CD4-positive, alpha-beta T cell (primary cell): ENCODE measurements at regions not wholly inside any gene's neighbourhood (a gene's known extent, or its start where the extent isn't known, plus 50 kb on each side); places are given as distances from the start of the nearest gene placed in this dataset.

Source experiments
- ATAC-seq: fragments of 200-7000 bp; cut with Tn5 transposase; one replicate; pipeline ENCODE4 v1.10.0; 2022; ENCODE audit warnings: mild to moderate bottlenecking; ENCODE audit not compliant: poor library complexity
- CTCF ChIA-PET: fragments of 350-600 bp; sonication (Branson Sonifier 250); formaldehyde crosslinking; loops from one replicate; lab custom pipeline; 2021; ENCODE audit warnings: antibody characterized with exemption, inconsistent platforms; lab: Charles Lee
- POLR2A ChIA-PET: fragments of 350-600 bp; sonication (Branson Sonifier 250); formaldehyde crosslinking; loops from one replicate; lab custom pipeline; 2021; ENCODE audit warnings: antibody characterized with exemption, inconsistent platforms; lab: Charles Lee
- DNase-seq, 14 experiments: peaks; one replicate each; pipeline ENCODE4 v3.0.0-alpha.2; 2013 to 2020; ENCODE audit warnings: mixed read lengths in 2 of 14
- H3K27ac ChIP-seq, 2 donors: one replicate each; pipeline versions ENCODE4 v1.5.1 to v1.7.0; 2013; ENCODE audit warnings: low read length in 2 of 2, low read depth in 1 of 2, mild to moderate bottlenecking in 1 of 2
- H3K27me3 ChIP-seq, 2 experiments: 1 replicate in 1 of 2; 2 replicates in 1 of 2; pipeline versions ENCODE4 v1.6.1 to v1.7.0; 2013; ENCODE audit warnings: low read length in 2 of 2, control low read depth in 1 of 2, mild to moderate bottlenecking in 1 of 2, moderate library complexity in 1 of 2; ENCODE audit not compliant: insufficient read depth in 2 of 2, control insufficient read depth in 1 of 2
- H3K36me3 ChIP-seq: one replicate; pipeline ENCODE4 v1.6.1; 2013; ENCODE audit warnings: low read length, control low read depth; ENCODE audit not compliant: insufficient read depth
- H3K4me1 ChIP-seq: one replicate; pipeline ENCODE4 v1.6.1; 2013; ENCODE audit warnings: low read length, control low read depth; ENCODE audit not compliant: insufficient read depth
- H3K4me3 ChIP-seq: one replicate; pipeline ENCODE4 v1.5.1; 2013; ENCODE audit warnings: mild to moderate bottlenecking, low read length, moderate library complexity
- H3K9me3 ChIP-seq, 2 experiments: 1 replicate in 1 of 2; 2 replicates in 1 of 2; pipeline versions ENCODE4 v1.6.1 to v1.7.0; 2013; ENCODE audit warnings: low read length in 2 of 2, mild to moderate bottlenecking in 2 of 2, control low read depth in 1 of 2, moderate library complexity in 1 of 2; ENCODE audit not compliant: control insufficient read depth in 1 of 2, insufficient read depth in 1 of 2
- H3K27ac Mint-ChIP-seq: one replicate; pipeline ENCODE4 v1.8.0; 2020; ENCODE audit warnings: mixed read lengths
- H3K27me3 Mint-ChIP-seq: one replicate; pipeline ENCODE4 v1.8.0; 2021; ENCODE audit warnings: mixed read lengths
- H3K36me3 Mint-ChIP-seq: one replicate; pipeline ENCODE4 v1.8.0; 2021; ENCODE audit warnings: low read depth, mixed read lengths
- H3K4me1 Mint-ChIP-seq: one replicate; pipeline ENCODE4 v1.8.0; 2021; ENCODE audit warnings: low read depth, mixed read lengths
- H3K4me3 Mint-ChIP-seq: one replicate; pipeline ENCODE4 v1.8.0; 2020; ENCODE audit warnings: mild to moderate bottlenecking, mixed read lengths
- H3K9me3 Mint-ChIP-seq: one replicate; pipeline ENCODE4 v1.8.0; 2020; ENCODE audit warnings: mixed read lengths
- intact Hi-C, 2 experiments: fragments of 100-400 bp; cut with DNase I in 1 of 2; cut with micrococcal nuclease in 1 of 2; formaldehyde crosslinking; loops; one replicate each; pipeline versions ENCODE4 v1.15.1 to v1.9.0; 2023 to 2025; cut with DNase I, micrococcal nuclease
- TF ChIP-seq, protein P1 (sequence below): fragments of 200-600 bp; IDR thresholded peaks from one replicate; pipeline ENCODE4 v1.8.0; 2022; ENCODE audit warnings: antibody characterized with exemption, mild to moderate bottlenecking

DNA sequence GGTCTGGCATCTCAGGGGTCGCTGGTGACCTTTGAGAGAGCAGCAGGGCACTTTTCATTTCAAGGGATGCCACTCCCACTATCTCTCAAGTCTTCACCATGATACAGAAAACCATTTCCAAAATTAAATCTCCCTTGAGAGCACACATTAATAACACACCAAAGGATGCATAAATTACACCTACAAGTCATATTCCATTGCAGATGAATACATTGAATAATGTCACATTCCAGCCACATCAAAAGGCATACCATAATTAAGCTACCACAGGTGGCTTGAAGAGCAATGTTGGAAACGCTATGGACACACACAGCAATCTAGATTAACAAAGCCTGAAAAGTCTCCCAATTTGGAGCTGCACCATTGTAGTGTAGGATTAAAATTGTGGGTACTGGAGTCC is 353.3 kb upstream of the ZMIZ1 start:
- TF ChIP-seq, protein P1, sequence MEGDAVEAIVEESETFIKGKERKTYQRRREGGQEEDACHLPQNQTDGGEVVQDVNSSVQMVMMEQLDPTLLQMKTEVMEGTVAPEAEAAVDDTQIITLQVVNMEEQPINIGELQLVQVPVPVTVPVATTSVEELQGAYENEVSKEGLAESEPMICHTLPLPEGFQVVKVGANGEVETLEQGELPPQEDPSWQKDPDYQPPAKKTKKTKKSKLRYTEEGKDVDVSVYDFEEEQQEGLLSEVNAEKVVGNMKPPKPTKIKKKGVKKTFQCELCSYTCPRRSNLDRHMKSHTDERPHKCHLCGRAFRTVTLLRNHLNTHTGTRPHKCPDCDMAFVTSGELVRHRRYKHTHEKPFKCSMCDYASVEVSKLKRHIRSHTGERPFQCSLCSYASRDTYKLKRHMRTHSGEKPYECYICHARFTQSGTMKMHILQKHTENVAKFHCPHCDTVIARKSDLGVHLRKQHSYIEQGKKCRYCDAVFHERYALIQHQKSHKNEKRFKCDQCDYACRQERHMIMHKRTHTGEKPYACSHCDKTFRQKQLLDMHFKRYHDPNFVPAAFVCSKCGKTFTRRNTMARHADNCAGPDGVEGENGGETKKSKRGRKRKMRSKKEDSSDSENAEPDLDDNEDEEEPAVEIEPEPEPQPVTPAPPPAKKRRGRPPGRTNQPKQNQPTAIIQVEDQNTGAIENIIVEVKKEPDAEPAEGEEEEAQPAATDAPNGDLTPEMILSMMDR: no peak
- Histone ChIP-seq H3K27me3 (peaks cover 7 to 11% of the 10 kb centered on the region in 2 experiments), H3K9me3 (peaks cover 0 to 7% of the 10 kb centered on the region in 2 experiments), H3K4me3 (no peak overlapping the region), H3K27ac (no peak overlapping the region), H3K36me3 (no peaks in the 10 kb centered on the region), H3K4me1 (no peaks in the 10 kb centered on the region)
- CTCF ChIA-PET: no interaction called here
- Mint-ChIP-seq H3K27ac (no peak overlapping the region), H3K4me3 (no peak overlapping the region), H3K9me3 (no peaks in the 10 kb centered on the region), H3K27me3 (peaks cover 4% of the 10 kb centered on the region), H3K36me3 (no peaks in the 10 kb centered on the region), H3K4me1 (no peaks in the 10 kb centered on the region)
- intact Hi-C loops: no loop called here
- POLR2A ChIA-PET: no interaction called here
- DNase-seq (no peak), ATAC-seq (no peak)

DNA sequence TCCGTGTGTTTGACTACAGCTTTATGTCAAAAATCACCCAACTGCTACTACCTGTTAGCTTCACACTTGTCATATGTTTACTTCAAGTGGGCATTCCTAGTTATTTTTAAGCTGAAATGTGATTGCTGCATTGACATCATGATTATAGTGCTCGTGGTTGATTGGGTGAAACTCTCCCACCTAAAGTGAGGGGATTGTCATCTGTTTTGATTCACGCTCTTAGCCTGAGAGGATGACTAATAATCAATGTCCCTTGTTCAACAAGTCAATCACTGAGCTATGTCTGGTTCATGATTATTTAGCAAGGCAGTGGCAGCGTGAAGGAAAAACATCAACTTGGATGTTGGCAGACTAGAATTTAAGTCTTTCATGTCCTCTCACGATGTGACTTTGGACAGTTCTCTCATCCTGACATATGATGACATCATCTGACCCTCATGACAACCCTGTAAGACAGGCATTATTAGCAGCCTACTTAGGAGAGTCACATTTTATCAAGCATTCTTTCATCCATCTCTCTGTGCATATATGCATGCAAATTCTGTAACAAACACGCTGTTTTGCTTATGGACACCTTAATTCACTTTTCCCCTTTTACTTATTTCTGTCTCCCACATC is 352.6 kb upstream of the ZMIZ1 start:
- Histone ChIP-seq H3K36me3 (no peaks in the 10 kb centered on the region), H3K27ac (no peak overlapping the region), H3K4me3 (no peak overlapping the region), H3K4me1 (no peaks in the 10 kb centered on the region), H3K9me3 (peaks cover 0 to 7% of the 10 kb centered on the region in 2 experiments), H3K27me3 (peaks cover 9 to 16% of the 10 kb centered on the region in 2 experiments)
- intact Hi-C loops: no loop called here
- Mint-ChIP-seq H3K4me1 (no peaks in the 10 kb centered on the region), H3K9me3 (no peaks in the 10 kb centered on the region), H3K27ac (no peak overlapping the region), H3K4me3 (no peak overlapping the region), H3K27me3 (peaks cover 11% of the 10 kb centered on the region), H3K36me3 (no peaks in the 10 kb centered on the region)
- TF ChIP-seq, protein P1: no peak
- ATAC-seq (no peak), DNase-seq (no peak)
- ChIA-PET CTCF (no interaction called here), POLR2A (no interaction called here)

DNA sequence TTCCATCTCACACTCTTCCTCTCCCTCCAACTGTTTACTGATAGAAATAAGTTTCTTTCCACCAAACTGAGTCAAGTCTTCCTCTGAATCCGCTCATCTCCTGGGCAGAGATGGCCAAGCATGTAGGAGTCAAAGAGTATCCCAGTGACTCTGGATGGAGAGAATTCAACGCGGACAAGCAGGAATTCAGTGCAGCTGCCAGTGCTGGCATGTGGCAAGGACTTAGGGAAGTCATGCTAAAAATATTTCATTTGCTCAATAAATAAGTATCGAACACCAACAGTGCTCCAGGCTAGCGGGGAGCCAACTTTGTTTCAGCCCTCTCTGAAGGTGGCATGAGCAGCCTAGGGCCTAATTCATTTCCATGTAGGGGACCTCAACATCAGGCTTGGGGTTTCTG is 351.6 kb upstream of the ZMIZ1 start:
- H3K27ac Mint-ChIP-seq: no peak overlapping the region
- Histone ChIP-seq H3K27me3 (peaks cover 9 to 18% of the 10 kb centered on the region in 2 experiments), H3K4me3 (no peak overlapping the region), H3K9me3 (peaks cover 0 to 7% of the 10 kb centered on the region in 2 experiments), H3K36me3 (no peaks in the 10 kb centered on the region), H3K27ac (no peak overlapping the region), H3K4me1 (no peaks in the 10 kb centered on the region)
- H3K9me3 Mint-ChIP-seq: no peaks in the 10 kb centered on the region
- ATAC-seq (no peak), DNase-seq (no peak)
- POLR2A ChIA-PET: no interaction called here
- TF ChIP-seq, protein P1: no peak
- H3K36me3 Mint-ChIP-seq: no peaks in the 10 kb centered on the region
- intact Hi-C loops: no loop called here
- H3K27me3 Mint-ChIP-seq: peaks cover 15% of the 10 kb centered on the region
- H3K4me3 Mint-ChIP-seq: no peak overlapping the region
- CTCF ChIA-PET: no interaction called here
- no peaks in the 10 kb centered on the region for H3K4me1 Mint-ChIP-seq
